ENCODE measurements at regions not wholly inside any gene's neighbourhood (a gene's known extent, or its start where the extent isn't known, plus 50 kb on each side); places are given as distances from the start of the nearest gene placed in this dataset.

DNA sequence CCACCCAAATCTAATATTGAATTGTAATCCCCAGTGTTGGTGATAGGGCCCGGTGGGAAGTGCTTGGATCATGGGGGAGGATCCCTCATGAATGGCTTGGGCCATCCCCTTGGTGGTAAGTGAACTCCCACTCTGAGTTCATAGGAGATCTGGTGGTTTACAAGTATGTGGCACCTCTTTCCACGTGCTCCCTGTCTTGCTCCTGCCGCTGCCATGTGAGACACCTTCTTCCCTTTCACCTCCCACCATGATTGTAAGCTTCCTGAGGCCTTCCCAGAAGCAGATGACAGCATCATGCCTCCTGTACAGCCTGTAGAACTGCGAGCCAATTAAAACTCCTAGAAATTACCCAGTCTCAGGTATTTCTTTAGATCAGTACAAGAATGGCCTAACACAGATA lies 150.8 kb downstream of the SH3BGRL2 start:
- Histone ChIP-seq H4K20me1 (ENCODE audit: insufficient read depth, low read length) (no peaks in the 10 kb centered on the region), H2BK120ac (ENCODE audit: low read depth, low read length) (no peak overlapping the region), H4K8ac (ENCODE audit: low read depth in 2 of 2, low read length in 2 of 2) (no peak overlapping the region), H4K5ac (ENCODE audit: low read depth, low read length) (no peak overlapping the region), H2AFZ (replicated peaks; ENCODE audit: low read length, poor library complexity) (no peak overlapping the region), H3K27ac (ENCODE audit: insufficient read depth, low read length) (no peak overlapping the region), H3K4me2 (ENCODE audit: low read depth, low read length) (no peak overlapping the region), H2BK15ac (ENCODE audit: low read depth, low read length) (no peak overlapping the region), H3K14ac (replicated peaks; ENCODE audit: low read depth, low read length) (no peak overlapping the region), H3K36me3 (ENCODE audit: control insufficient read depth, insufficient read depth, low read length) (no peaks in the 10 kb centered on the region), H2AK9ac (replicated peaks; ENCODE audit: low read depth, low read length, poor library complexity) (no peak overlapping the region), H2BK20ac (ENCODE audit: low read depth, low read length) (no peak overlapping the region), H3K9ac (ENCODE audit: low read depth, low read length) (no peak overlapping the region), H2BK5ac (ENCODE audit: low read depth, low read length, poor library complexity, severe bottlenecking) (no peak overlapping the region), H3K18ac (ENCODE audit: low read depth, low read length) (no peak overlapping the region), H4K91ac (ENCODE audit: insufficient read depth, low read depth, low read length) (no peak overlapping the region), H3K56ac (ENCODE audit: extremely low read depth, insufficient read depth, low read length) (no peak overlapping the region), H3K27me3 (ENCODE audit: control insufficient read depth, insufficient read depth, low read length) (peaks cover 1% of the 10 kb centered on the region; the same call in 1 of the 2 replicates), H3K4me1 (ENCODE audit: control insufficient read depth, insufficient read depth, low read length) (no peaks in the 10 kb centered on the region), H3K9me3 (ENCODE audit: control insufficient read depth, insufficient read depth, low read length) (no peaks in the 10 kb centered on the region), H3K79me1 (ENCODE audit: low read depth in 1 of 2, low read length in 2 of 2) (no peaks in the 10 kb centered on the region), H3K23ac (ENCODE audit: low read depth, low read length) (no peak overlapping the region), H3K4ac (ENCODE audit: low read depth, low read length) (no peak overlapping the region), H3K4me3 (ENCODE audit: insufficient read depth, low read depth, low read length) (no peak overlapping the region), H2AK5ac (ENCODE audit: low read depth, low read length) (no peak overlapping the region), H3K9me1 (ENCODE audit: insufficient read depth, low read length) (no peaks in the 10 kb centered on the region)
- DNase-seq, result no peak
- ChIA-PET POLR2A (ENCODE audit: unreplicated experiment) (no interaction called here), CTCF (no interaction called here)
- intact Hi-C loops (cut with micrococcal nuclease) (no loop called here), dilution Hi-C loops (cut with HindIII; ENCODE audit: low sequenced_read_pairs, unreplicated experiment) (no loop called here), in situ Hi-C loops (cut with MboI; ENCODE audit: low sequenced_read_pairs) (no loop called here)
- BruUV-seq (replicated peaks), result no TSS peak
- no CpG with 5 or more reads among the region's 4 CpGs for WGBS, 2 experiments (ENCODE audit: extremely low coverage in 2 of 2, insufficient read length in 1 of 2)
- ATAC-seq (ENCODE audit: low read depth), result no peak
- TF ChIP-seq CEBPB (IDR thresholded peaks at IDR 0.05; ENCODE audit: low read depth, low read length) (no peak), RFX5 (IDR thresholded peaks at IDR 0.05; ENCODE audit: low read depth, low read length) (no peak), SMC3 (IDR thresholded peaks at IDR 0.05; ENCODE audit: low read depth, low read length) (no peak), RCOR1 (IDR thresholded peaks at IDR 0.05; ENCODE audit: insufficient replicate concordance, low read length) (no peak), CHD1 (IDR thresholded peaks at IDR 0.05; ENCODE audit: low read depth, low read length) (no peak), MAZ (IDR thresholded peaks at IDR 0.05; ENCODE audit: borderline replicate concordance, low read depth, low read length) (no peak), MAFK (IDR thresholded peaks at IDR 0.05; ENCODE audit: low read depth, low read length) (no peak), BHLHE40 (IDR thresholded peaks at IDR 0.05; ENCODE audit: low read depth, low read length) (no peak), RAD21 (IDR thresholded peaks at IDR 0.05; ENCODE audit: low read length) (no peak), FOS (IDR thresholded peaks at IDR 0.05; ENCODE audit: low read depth, low read length) (no peak), NFE2L2 (IDR thresholded peaks at IDR 0.05; ENCODE audit: low read depth, low read length) (no peak), POLR2A (IDR thresholded peaks at IDR 0.05; ENCODE audit: low read depth, low read length) (no peak), MXI1 (IDR thresholded peaks at IDR 0.05; ENCODE audit: borderline replicate concordance, low read depth, low read length) (no peak)
- TF ChIP-seq, protein P1, sequence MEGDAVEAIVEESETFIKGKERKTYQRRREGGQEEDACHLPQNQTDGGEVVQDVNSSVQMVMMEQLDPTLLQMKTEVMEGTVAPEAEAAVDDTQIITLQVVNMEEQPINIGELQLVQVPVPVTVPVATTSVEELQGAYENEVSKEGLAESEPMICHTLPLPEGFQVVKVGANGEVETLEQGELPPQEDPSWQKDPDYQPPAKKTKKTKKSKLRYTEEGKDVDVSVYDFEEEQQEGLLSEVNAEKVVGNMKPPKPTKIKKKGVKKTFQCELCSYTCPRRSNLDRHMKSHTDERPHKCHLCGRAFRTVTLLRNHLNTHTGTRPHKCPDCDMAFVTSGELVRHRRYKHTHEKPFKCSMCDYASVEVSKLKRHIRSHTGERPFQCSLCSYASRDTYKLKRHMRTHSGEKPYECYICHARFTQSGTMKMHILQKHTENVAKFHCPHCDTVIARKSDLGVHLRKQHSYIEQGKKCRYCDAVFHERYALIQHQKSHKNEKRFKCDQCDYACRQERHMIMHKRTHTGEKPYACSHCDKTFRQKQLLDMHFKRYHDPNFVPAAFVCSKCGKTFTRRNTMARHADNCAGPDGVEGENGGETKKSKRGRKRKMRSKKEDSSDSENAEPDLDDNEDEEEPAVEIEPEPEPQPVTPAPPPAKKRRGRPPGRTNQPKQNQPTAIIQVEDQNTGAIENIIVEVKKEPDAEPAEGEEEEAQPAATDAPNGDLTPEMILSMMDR (conservative IDR thresholded peaks at IDR 0.05; ENCODE audit: low read depth, low read length), result no peak
- TF ChIP-seq, protein P2, sequence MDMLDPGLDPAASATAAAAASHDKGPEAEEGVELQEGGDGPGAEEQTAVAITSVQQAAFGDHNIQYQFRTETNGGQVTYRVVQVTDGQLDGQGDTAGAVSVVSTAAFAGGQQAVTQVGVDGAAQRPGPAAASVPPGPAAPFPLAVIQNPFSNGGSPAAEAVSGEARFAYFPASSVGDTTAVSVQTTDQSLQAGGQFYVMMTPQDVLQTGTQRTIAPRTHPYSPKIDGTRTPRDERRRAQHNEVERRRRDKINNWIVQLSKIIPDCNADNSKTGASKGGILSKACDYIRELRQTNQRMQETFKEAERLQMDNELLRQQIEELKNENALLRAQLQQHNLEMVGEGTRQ (IDR thresholded peaks at IDR 0.05; ENCODE audit: low read depth, low read length), result no peak
- TF ChIP-seq, protein P3, sequence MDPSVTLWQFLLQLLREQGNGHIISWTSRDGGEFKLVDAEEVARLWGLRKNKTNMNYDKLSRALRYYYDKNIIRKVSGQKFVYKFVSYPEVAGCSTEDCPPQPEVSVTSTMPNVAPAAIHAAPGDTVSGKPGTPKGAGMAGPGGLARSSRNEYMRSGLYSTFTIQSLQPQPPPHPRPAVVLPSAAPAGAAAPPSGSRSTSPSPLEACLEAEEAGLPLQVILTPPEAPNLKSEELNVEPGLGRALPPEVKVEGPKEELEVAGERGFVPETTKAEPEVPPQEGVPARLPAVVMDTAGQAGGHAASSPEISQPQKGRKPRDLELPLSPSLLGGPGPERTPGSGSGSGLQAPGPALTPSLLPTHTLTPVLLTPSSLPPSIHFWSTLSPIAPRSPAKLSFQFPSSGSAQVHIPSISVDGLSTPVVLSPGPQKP (IDR thresholded peaks at IDR 0.05; ENCODE audit: borderline replicate concordance, low read depth, low read length), result no peak
